HG02623 (cell line): ENCODE measurements at regions not wholly inside any gene's neighbourhood (a gene's known extent, or its start where the extent isn't known, plus 50 kb on each side); places are given as distances from the start of the nearest gene placed in this dataset.

Experiments
- ATAC-seq: cut with Tn5 transposase; IDR thresholded peaks from one replicate; pipeline ENCODE4 v1.9.1; 2021; ENCODE audit warnings: moderate library complexity; ENCODE audit not compliant: unreplicated experiment

- no peak for ATAC-seq
These were observed 523.9 kb downstream of the SLC4A3 start for GRCh38 chr2:220151341-220151740.

DNA sequence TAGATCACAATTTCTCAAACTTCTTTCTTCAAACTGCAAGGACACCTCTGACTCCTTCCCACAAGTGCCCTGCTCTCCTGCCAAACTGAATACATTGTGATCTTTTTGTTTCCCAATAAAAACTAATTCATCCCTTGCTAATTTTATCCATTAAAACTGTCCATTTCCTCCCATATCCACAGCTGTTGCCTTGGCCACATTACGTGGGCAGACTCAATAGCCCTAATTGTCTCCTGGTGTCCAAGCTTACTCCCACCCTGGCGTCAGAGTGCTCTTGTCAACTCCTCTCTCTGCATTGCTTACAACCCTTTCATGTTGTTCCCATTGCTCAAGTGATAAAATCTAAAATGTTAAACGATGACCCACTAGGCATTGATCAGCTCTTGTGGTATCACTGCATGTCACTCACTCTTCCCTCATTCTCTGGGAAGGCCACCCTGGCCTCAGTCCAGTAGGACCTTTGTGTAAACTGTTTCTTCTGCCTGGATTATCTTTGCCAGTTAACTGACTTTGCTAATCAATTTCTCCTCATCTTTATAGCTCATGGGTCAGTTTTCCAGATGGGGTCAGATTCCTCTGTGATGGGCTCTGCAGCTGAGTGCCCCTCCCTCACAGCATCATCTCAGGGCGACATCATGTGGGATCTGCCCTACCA is 525.0 kb downstream of the SLC4A3 start:
- no peak for ATAC-seq

DNA sequence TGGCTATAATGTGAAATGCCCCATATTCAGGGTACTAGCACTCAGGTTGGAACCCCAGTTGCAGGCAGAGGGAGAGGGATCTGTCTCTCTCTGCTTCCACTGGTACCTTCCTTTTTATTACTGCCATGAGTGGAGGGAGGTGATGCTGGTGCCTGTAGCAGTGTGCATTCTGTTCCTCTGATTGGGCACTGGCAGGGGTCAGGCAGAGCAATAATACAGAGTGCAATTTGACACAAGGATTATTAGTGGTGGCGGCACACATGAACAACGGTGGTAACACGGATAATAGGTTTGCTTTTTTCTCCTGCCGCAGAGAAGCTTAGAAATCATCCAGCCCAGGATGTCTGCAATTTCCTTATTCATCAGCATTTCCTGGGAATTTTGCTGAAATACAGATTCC is 525.7 kb downstream of the SLC4A3 start:
- no peak for ATAC-seq

- no peak for ATAC-seq
These were observed 526.9 kb downstream of the SLC4A3 start for GRCh38 chr2:220154304-220154703.

GRCh38 chr2:220157312-220157711 is 529.9 kb downstream of the SLC4A3 start:
- no peak for ATAC-seq

GRCh38 chr2:220159738-220160137 is 532.3 kb downstream of the SLC4A3 start:
- no peak for ATAC-seq

GRCh38 chr2:220162320-220162719 is 534.9 kb downstream of the SLC4A3 start:
- no peak for ATAC-seq

DNA sequence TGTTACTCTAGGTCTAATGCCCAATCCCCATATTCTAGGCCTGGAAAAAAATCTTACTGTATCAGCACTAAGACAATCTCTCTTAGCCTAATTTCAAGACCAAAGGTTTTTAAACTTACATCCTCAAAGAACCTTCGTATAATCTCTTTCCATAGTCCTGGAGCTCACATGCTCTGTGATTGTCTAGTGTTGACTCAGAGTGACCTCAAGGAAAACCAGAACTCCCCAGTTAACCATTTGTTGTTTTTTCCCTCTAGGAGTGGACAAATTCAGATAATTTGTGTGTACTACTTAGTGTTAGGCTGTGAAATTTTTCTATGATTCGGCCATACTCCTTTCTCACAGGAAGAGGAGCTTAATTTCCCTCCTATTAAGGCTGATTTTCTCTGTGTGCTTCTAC is 536.1 kb downstream of the SLC4A3 start:
- no peak for ATAC-seq

GRCh38 chr2:220165401-220165800 is 538.0 kb downstream of the SLC4A3 start:
- no peak for ATAC-seq

DNA sequence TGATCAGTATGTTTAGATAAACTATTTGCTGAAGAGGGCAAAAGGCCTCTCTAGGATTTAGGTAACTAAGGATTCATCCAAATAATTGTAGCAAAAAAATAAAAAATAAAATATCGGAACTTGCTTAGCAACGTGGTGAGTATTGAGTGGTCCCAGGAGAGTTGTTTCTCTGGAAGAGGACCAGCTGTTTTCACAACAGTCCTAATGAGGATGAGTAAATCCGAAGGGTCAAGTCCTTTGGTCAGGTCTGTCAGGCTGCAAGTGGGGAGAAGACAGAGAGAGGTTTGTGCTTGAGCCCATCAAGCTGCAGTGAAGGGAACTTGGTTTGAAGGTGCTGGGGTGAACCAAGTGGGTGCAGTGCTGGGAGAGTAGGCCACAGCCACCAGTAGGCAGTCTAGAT is 539.2 kb downstream of the SLC4A3 start:
- no peak for ATAC-seq

DNA sequence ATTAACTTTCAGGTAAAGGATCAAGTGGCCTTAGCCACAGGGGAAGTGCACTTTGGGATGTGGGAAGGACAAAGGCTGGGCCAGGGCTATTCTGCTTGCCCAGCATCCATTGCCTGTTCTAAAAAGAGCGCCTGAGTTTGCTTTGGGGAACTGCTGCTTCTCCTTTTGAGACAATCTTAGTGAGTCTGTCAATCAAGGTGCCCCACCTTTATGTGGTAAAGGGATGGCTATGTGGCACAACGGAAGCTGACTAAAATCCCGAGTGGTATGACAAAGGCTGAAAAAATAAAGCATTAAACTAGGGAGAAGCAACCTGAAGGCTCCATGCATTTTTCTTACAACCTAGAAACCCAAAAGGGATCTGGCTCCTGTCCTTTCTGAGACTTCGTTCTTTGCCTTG is 540.5 kb downstream of the SLC4A3 start:
- ATAC-seq: no peak

GRCh38 chr2:220168891-220169546 is 541.6 kb downstream of the SLC4A3 start:
- ATAC-seq: no peak

GRCh38 chr2:220174826-220175225 is 547.4 kb downstream of the SLC4A3 start:
- ATAC-seq: no peak

- ATAC-seq: no peak
These were observed 548.5 kb downstream of the SLC4A3 start for GRCh38 chr2:220175967-220176366.

DNA sequence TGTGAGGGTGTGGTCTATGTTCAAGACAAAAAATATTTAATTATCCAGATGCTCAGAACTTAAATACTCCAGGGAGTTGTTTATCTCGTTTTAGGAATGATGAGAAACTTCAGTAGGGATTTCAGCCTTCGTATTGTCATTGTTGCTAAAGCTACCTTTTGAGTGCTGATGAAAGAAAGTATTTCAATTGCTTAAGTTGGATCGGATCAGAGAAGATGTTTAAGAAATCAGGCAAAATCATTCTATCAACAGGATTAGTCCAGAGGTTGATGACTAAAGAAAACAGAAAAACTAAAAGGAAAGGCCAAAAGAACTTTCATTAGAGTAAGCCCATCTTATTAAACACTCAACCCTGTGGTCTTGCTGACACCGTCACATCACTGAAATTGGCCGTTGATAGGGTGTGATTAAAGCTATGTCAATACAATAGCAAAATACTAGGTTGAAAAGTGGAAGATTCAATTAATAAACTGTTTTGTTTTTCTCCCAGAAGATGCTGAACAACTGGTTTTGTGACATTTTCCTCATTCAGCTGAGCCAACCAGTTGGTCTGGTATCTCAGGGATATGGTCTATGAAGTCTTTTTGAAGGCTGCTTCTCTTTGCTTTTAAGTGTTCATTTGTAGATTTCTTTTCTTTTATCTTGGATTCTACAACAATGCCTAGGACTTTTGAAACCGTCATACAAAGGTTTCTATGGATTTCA is 551.7 kb downstream of the SLC4A3 start:
- no peak for ATAC-seq

DNA sequence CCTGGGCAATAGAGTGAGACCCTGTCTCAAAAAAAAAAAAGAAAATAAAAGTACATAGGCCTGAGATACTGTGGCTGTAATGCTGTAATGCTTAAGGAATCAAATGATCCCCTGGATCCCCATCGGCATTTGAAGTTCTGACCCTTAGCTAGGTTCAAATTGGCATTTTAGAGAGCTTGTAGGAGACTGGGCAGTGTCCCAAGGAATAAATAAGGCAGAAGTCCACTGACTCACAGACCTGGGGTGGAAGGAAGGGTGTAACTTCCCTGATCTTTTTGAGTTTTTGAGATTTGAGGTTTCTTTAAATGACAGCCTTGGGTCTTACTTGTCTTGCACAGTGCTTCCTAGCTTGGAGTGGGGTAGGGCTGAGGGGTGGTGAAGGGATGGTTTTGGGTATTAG is 553.7 kb downstream of the SLC4A3 start:
- ATAC-seq: no peak

DNA sequence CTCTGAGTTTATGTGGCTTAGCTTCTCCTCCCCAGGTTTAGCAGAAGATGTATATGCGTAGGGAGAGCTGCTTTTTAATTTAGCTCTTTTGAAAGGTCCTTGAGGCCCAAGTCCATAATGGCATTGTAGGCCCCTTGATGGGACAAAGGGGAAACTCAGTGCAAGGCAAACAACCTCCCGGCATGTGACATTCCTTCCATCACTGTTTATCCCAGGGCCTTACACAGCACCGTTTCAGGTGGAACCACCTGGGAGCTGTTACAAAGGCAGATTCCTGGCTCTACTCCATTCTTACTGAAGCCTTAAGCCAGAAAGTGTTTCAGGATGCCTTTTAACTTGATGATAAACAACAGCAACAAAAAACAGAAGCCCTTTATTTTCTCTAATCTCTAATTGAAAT is 555.4 kb downstream of the SLC4A3 start:
- ATAC-seq: no peak

DNA sequence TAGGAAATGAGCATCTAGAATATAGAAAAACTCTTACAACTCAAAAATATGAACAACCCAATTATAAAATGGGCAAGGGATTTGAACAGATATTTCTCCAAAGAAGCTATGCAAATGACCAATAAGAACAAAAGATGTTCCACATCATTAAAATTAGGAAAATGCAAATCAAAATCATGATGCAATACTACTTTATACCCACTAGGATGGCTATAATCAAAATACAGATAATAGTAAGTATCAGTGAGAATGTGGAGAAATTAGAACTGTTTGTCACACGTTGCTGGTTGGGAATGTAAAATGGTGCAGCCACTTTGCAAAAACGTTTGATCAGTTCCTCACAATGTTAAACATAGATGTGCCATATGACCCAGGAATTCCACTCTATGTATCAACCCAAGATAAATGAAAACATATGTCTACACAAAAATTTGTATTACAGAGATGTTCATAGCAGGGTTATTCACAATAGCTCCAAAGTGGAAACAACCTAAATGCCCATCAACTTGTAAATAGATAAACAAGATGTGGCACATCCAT is 558.4 kb downstream of the SLC4A3 start:
- no peak for ATAC-seq

GRCh38 chr2:220188031-220188430 is 560.6 kb downstream of the SLC4A3 start:
- no peak for ATAC-seq

DNA sequence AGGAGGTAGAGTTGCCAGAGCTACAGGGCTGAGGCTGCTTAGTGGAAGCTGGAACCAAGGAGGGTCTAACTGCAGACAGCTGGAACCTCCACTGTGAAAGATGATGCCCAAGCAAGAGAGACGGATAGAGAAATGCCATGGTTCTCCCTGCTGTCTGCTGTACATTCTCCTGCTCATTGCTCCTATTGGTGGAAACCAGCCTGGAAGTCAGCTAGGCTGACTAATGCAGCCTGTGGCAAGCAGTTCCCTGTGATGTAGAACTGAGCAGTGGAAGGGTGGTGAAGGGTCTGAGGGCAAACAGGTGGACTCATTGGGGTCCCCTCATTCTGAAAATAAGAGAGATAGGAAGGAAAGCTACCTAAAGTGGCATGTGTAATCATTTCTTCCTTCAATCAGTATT is 563.6 kb downstream of the SLC4A3 start:
- ATAC-seq: no peak

- no peak for ATAC-seq
These were observed 564.3 kb downstream of the SLC4A3 start for GRCh38 chr2:220191737-220192136.
